Tibial artery (tissue), 4 donors: ENCODE measurements at regions not wholly inside any gene's neighbourhood (a gene's known extent, or its start where the extent isn't known, plus 50 kb on each side); places are given as distances from the start of the nearest gene placed in this dataset.
A peak's percentile ranks its signal among the peaks of the same experiment; 100 is the strongest.

Experiments used
- DNase-seq, 2 donors: peaks; one replicate each; pipeline ENCODE4 v3.0.0-alpha.2; 2019
- H3K27ac ChIP-seq, 2 donors: fragments of 200-600 bp; sonication (generic) in 1 of 2; 1 replicate in 1 of 2; 2 replicates in 1 of 2; pipeline ENCODE4 v1.5.1; 2018 to 2019; ENCODE audit warnings: mild to moderate bottlenecking in 1 of 2
- H3K27me3 ChIP-seq, 2 donors: fragments of 200-600 bp; sonication (generic) in 1 of 2; one replicate each; pipeline versions ENCODE4 v1.5.1 to v1.6.0; 2016 to 2019
- H3K36me3 ChIP-seq, 3 donors: fragments of 200-600 bp; sonication (generic) in 2 of 3; one replicate each; pipeline ENCODE4 v1.5.1; 2016 to 2019; ENCODE audit warnings: mild to moderate bottlenecking in 2 of 3
- H3K4me1 ChIP-seq, 4 donors: fragments of 200-600 bp; sonication (generic) in 2 of 4; 1 replicate in 3 of 4; 2 replicates in 1 of 4; pipeline ENCODE4 v1.5.1; 2016 to 2019
- H3K4me3 ChIP-seq, 2 donors: fragments of 200-600 bp; sonication (generic) in 1 of 2; 1 replicate in 1 of 2; 2 replicates in 1 of 2; pipeline ENCODE4 v1.5.1; 2018 to 2019; ENCODE audit warnings: mild to moderate bottlenecking in 2 of 2
- H3K9me3 ChIP-seq, 3 donors: fragments of 200-600 bp; sonication (generic) in 1 of 3; one replicate each; pipeline ENCODE4 v1.5.1; 2016 to 2019
- intact Hi-C: fragments of 100-400 bp; cut with DNase I; formaldehyde crosslinking; loops from one replicate; pipeline ENCODE4 v1.15.0; 2023; ENCODE audit warnings: low total_unique reads
- TF ChIP-seq, protein P1 (sequence below), 2 experiments: fragments of 200-600 bp in 1 of 2; fragments of 450-650 bp in 1 of 2; IDR thresholded peaks; one replicate each; pipeline ENCODE4 v1.5.1; 2017 to 2019; ENCODE audit warnings: antibody characterized with exemption in 2 of 2, mild to moderate bottlenecking in 1 of 2, moderate library complexity in 1 of 2

DNA sequence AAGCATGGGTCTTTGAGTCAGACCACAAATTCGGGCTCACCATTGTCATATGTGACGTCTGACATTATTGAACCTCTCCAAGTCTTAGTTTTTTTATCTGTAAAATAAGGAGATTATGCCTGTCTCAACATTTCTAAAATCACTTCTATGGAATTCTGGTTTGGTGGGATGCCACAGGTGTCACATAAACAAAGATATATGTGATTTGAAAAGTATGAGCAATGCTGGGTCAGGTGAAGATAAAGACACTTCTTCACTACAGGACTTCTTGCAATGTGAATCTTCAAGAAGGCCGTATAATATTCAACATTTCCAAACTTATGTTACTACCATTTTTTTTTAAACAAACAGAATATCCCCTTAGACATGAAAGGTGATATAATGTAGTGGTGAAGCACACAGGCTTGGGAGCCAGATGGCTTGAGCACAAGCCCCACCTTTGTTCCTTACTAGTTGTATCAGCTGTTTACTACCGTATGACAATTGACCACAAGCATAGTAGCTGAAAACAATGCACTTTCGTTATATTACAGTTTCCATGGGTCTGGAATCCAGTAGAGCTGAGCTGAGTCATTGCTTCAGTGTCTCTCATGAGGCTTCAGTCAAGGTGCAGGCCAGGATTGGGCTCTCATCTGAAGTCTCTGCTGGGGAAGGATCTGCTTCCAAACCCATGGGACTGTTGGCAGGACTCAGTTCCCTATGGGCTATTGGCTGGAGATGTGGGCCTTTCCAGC is 87.7 kb downstream of the UTP18 start:
- Histone ChIP-seq H3K4me1 (peaks cover 0 to 11% (median 4%) of the 10 kb centered on the region in 4 donors), H3K27ac (no peak overlapping the region), H3K36me3 (no peaks in the 10 kb centered on the region), H3K9me3 (no peaks in the 10 kb centered on the region), H3K27me3 (peaks cover 0 to 6% of the 10 kb centered on the region in 2 donors), H3K4me3 (no peak overlapping the region)
- no peak for DNase-seq
- intact Hi-C loops = no loop called here
- TF ChIP-seq, protein P1, sequence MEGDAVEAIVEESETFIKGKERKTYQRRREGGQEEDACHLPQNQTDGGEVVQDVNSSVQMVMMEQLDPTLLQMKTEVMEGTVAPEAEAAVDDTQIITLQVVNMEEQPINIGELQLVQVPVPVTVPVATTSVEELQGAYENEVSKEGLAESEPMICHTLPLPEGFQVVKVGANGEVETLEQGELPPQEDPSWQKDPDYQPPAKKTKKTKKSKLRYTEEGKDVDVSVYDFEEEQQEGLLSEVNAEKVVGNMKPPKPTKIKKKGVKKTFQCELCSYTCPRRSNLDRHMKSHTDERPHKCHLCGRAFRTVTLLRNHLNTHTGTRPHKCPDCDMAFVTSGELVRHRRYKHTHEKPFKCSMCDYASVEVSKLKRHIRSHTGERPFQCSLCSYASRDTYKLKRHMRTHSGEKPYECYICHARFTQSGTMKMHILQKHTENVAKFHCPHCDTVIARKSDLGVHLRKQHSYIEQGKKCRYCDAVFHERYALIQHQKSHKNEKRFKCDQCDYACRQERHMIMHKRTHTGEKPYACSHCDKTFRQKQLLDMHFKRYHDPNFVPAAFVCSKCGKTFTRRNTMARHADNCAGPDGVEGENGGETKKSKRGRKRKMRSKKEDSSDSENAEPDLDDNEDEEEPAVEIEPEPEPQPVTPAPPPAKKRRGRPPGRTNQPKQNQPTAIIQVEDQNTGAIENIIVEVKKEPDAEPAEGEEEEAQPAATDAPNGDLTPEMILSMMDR (IDR thresholded peaks at IDR 0.05) = no peak

DNA sequence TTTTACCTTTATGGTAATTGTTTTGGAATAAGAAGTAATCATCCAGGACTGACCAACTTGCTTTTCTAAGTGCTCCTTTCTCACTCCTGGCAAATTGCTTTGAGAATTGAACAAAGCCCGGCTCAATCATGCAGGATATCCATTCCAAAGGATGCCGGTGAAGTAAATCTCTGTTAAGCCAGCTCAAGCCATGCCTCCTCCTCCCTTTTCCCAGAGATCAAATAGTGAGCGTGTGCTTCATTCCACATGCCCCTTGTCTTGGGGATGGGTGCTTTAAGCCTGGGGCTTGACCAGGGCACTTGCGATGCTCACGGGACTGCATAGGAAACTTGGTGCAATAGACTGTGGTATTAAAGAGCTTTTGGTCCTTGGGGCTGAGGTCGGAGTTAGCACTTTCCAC is 90.7 kb downstream of the UTP18 start:
- intact Hi-C loops = no loop called here
- Histone ChIP-seq H3K4me3 (no peak overlapping the region), H3K36me3 (no peaks in the 10 kb centered on the region), H3K4me1 (peaks cover 0 to 11% (median 4%) of the 10 kb centered on the region in 4 donors), H3K9me3 (no peaks in the 10 kb centered on the region), H3K27me3 (peaks cover 0 to 3% of the 10 kb centered on the region in 2 donors), H3K27ac (no peak overlapping the region)
- DNase-seq = no peak
- TF ChIP-seq, protein P1 (IDR thresholded peaks at IDR 0.05) = no peak

DNA sequence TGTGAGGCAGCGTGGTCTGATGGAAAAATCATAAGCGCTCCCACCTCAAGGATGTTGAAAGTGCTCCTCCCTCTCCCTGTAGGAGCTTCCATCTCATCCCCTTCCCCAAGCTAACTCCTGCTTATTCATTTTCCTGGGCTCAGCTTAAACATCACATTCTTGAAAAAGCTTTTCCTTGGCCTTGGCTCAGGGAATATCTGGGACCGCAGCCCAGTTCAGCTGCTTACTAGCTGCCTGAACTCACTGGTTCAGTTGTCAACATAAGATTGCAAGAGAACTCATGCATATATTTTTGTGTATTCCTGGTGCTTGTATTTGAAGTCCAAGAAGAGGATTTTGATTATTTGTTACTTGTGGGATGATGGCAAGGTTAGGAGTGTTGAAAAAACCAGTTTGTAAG is 91.5 kb downstream of the UTP18 start:
- TF ChIP-seq, protein P1 (IDR thresholded peaks at IDR 0.05) = no peak
- Histone ChIP-seq H3K27ac (no peak overlapping the region), H3K9me3 (no peaks in the 10 kb centered on the region), H3K4me1 (peaks cover 0 to 11% (median 4%) of the 10 kb centered on the region in 4 donors), H3K36me3 (no peaks in the 10 kb centered on the region), H3K4me3 (no peak overlapping the region), H3K27me3 (peaks cover 0 to 3% of the 10 kb centered on the region in 2 donors)
- intact Hi-C loops = no loop called here
- peak in 1 of 2 donors; percentile 72 for DNase-seq

GRCh38 chr17:51352798-51353197 is 92.5 kb downstream of the UTP18 start:
- TF ChIP-seq, protein P1 (IDR thresholded peaks at IDR 0.05) = no peak
- peaks cover 0 to 11% (median 4%) of the 10 kb centered on the region in 4 donors for H3K4me1 ChIP-seq
- no peak overlapping the region for H3K27ac ChIP-seq
- DNase-seq = no peak
- H3K4me3 ChIP-seq = no peak overlapping the region
- no peaks in the 10 kb centered on the region for H3K36me3 ChIP-seq
- intact Hi-C loops = no loop called here
- H3K9me3 ChIP-seq = no peaks in the 10 kb centered on the region
- peaks cover 0 to 3% of the 10 kb centered on the region in 2 donors for H3K27me3 ChIP-seq

DNA sequence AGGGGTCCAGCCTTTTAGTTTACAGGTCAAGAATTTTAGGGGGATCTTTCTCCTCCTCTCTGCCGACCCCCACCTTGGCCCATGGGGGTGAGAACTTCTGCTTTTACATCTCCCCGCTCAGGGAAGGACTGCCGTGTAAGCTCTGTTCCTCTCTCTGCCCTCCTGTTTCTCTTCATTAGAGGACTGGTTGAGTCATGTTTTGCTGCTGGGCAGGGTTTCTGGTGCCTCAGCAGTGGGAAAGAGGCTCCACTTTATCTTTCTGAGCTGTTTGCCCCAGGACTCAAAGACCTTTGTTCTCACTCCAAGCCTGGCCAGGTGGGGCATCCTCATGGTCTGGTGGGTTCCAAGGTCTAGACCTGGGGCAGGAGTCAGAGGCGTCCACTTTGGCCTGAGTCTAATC is 93.0 kb downstream of the UTP18 start:
- Histone ChIP-seq H3K4me1 (peaks cover 0 to 11% (median 4%) of the 10 kb centered on the region in 4 donors), H3K9me3 (no peaks in the 10 kb centered on the region), H3K27ac (no peak overlapping the region), H3K4me3 (no peak overlapping the region), H3K36me3 (no peaks in the 10 kb centered on the region), H3K27me3 (peaks cover 0 to 3% of the 10 kb centered on the region in 2 donors)
- no peak for DNase-seq
- intact Hi-C loops = no loop called here
- TF ChIP-seq, protein P1 (IDR thresholded peaks at IDR 0.05) = no peak
